Epidermal melanocyte (primary cell): ENCODE measurements at regions not wholly inside any gene's neighbourhood (a gene's known extent, or its start where the extent isn't known, plus 50 kb on each side); places are given as distances from the start of the nearest gene placed in this dataset.
"Not testable (repeated sequence)": the region's sequence is repeated elsewhere in the genome, so short reads cannot be mapped to it uniquely, and the experiment has no call there.

ENCODE experiments used
- DNase-seq: peaks from one replicate; pipeline ENCODE4 v3.0.0; 2011; ENCODE audit warnings: low spot score; ENCODE audit not compliant: insufficient read length

DNA sequence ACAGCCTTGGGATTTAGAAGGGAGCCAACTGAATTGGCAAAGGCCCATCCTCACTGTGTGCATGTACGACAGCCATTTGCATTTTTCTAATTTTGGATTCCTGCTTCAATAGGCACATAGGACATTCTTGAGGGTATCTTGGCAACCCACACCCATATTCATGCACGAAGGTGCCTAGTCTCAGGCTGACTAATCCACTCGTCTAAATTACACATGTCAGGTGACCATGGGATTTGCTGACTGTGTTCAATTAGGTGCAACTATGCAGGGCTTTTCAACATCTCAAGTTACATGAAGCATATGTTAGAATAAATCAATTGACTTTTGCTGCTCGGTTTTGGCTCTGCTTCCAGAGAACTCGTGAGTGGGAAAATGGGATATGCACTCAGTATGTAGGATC, 249.7 kb downstream of the SP3 start:
- no peak for DNase-seq

DNA sequence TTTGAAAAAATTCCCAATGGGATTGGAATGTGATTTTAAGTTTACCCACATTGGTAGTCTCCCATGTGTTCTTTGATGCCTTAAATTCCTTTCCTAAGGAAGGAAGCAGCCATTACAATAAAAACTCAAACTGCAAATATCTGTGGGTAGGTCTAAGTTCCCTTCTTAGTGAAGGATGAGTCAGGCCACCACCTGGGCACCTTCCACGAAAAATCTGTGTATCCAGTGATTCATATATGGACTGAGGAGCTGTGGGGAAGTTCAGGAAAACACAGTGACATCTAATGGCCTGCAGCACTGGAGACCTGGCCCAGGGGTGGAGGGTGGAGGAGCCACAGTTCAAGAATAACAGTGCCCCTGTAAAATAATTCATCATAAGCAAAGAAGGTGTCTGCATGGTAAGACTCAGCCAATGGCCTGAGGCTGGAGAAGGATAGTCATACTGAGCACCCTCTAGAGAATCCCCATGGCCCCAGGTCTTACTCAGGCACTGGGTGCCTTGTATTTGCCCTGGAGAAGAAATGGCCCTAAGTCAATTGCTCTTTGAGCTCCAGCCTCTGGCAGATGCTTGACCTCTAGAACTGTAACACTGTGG, 248.6 kb downstream of the SP3 start:
- DNase-seq = no peak

DNA sequence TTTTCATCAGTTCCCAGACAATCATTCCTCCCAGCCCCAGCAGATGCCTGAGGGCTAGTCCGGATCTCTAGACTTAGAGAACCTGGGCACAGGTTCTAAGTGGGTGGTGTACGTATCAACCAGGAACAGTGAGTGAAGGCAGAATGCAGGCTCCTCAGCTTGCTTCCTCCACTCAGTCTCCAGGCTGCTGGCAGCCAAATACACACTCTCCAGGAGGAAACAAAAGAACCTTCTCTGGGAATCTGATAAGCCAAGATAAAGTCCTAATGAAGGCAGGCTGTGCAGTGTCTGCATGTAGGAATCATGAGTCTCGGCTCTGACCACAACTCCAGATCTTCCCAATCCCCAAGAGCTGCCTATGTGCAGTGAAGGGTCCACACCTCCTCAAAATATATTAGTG, 245.7 kb downstream of the SP3 start:
- no peak for DNase-seq

DNA sequence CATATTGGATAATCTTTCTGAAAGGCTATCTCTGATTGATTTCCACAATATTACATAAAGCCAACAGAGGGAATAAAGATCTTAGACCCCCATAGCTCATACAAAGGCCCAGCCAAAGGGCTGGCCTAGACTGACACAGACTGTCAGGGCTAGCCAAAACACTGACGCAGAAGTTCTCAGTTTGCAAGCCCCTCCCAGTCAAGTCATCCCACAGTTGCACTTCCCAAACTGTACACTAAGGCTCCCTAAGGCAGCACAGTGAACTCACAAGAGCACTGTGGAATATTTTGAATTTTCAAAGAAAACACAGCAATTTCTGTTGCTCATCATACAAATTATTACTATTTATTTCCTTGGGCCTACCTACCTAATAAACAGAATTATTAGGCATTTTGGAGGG, 244.9 kb downstream of the SP3 start:
- DNase-seq = no peak

DNA sequence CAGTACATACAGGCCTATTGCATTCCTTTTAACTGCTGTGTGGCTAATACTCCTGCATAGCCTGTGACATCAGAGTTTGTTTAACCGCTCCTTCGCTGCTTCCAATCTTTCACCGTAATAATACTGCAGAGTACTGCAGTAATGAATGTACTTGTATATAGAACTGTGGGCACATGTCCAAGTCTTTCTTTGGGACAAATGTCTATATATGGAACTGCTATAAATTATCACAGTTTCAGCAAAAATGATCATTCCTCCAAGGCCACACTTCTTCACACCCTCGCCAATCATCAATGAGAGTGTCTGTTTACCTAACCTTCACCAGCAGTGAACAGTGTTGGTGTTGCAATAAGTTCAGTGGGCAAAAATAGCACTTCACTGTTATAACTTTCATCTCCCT, 230.4 kb downstream of the SP3 start:
- no peak for DNase-seq

DNA sequence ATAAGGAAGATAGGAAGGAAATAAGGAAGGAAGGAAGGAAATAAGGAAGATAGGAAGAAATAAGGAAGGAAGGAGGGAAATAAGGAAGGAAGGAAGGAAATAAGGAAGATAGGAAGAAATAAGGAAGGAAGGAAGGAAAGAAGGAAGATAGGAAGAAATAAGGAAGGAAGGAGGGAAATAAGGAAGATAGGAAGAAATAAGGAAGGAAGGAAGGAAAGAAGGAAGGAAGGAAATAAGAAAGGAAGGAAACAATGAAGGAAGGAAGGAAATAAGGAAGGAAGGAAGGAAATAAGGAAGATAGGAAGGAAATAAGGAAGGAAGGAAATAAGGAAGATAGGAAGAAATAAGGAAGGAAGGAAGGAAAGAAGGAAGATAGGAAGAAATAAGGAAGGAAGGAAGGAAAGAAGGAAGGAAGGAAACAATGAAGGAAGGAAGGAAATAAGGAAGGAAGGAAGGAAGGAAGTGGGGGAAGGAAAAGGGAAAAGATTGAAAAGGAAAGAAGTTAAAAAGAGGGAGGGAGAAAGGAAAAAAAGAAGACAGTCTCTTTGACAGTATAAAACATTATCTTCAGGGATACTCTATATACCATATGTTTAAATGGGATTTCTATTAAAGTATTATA, 227.1 kb downstream of the SP3 start:
- DNase-seq = not testable (repeated sequence)

DNA sequence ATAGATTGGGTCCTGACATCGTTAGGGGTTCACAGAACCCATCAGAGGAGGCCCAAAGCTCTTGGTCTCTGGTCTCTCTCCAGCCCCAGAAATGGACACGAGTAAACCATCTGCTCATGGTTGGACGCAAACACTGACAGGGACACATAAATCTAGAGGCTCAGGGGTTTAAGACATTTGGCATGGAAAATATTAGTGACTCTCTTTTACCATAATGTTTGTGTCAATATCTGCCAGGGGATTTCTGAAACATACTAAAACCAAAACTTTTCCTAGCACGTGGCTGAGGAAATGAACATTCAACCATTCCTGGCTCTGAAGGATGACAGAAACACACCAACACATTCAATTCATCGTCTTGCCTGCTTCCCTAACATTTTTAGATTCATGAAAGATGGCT, 226.2 kb downstream of the SP3 start:
- no peak for DNase-seq

DNA sequence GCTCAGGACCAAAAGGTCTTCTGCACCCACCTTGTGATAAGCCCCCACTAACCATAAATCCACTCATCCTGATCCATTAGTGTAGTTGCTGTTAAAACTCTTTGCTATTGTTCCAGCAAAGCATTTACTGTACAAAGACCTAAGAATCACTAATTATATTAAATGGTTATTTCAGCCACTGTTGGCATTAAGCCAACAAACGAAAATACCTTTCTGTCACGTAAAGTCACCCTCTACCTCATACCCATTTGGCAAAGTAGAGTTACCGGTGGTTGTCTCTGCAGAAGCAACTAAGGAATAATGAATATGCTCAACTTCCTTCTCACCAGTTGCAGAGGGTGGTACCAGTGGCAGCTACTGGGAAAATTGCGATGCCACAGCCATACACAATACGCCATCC, 224.5 kb downstream of the SP3 start:
- DNase-seq = no peak

DNA sequence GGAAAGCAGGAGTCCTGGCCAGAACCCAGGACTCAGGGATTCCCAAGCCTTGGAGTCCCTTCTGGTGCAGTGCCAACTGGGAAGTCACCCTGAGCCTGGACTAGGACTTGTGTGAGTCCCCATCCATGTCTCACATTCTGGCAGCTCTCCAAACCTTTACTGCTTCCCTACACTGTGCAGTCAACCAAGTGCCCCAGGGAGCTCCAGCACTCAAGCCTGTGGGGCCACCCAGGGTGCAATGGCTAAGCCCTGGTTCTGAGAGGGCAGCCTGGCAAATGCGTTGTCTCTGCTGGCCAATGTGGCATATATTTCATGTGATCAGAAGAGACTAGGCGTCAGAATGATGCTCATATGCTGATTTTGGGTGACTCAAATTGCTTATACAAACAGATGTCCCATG, 223.4 kb downstream of the SP3 start:
- no peak for DNase-seq

DNA sequence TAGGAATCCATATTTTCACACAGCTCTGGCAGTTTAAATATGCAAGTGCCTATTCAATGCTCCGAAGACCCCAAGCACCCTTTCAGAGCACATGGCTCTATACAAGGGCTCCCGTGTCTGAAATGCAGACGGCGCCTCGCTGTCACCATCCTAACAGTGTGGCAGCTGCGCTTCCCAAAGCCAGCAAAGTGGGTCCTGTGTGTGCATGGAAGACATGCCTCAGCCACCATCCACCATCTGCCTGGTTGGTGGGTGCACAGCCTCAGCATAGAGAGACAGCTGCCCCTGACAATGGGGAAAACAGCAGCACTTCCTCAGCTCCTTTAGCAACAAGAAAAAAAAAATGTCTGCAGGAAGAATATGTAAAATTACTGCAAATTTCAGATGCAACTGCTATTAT, 218.1 kb downstream of the SP3 start:
- no peak for DNase-seq

DNA sequence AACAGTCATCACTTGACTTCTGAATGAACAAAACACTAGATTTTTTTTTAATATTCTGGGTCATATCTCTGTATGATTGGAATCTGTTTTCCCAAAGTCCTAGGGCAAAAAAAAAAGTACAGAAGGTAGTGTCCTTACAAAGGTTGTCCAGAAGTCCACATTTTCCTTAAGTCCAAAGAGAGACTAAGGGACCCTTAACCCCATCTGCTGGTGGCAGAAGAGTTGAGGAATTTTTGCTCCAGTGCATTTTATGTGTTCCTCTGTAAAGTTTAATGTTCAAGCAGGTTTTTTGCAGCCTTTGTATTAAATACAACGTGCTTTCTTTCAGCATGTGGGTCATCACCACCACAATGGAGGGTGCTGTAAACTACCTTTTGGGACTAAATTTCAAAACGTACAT, 215.9 kb downstream of the SP3 start:
- no peak for DNase-seq

DNA sequence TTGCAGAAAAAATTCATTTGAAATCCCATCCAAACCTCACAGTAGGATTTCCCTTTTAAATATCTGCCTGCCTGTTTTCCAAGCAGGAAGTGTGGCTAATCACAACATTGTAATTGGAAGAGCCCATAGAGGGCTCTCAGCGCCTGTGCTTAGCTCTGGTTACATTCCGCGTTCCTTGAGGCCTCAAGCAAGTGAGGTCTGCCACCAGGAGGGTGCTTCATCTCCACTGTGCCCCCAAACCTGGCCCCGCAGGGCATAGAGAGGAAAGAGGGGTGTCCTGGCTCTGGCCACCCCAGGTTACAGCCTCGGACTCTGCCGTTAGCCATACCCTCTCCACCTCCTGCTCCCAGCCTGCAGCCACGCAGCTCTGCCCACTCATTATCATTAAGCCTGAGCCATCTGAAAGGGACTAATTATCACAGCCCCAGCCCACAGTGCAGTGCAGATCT, 214.8 kb downstream of the SP3 start:
- no peak for DNase-seq

DNA sequence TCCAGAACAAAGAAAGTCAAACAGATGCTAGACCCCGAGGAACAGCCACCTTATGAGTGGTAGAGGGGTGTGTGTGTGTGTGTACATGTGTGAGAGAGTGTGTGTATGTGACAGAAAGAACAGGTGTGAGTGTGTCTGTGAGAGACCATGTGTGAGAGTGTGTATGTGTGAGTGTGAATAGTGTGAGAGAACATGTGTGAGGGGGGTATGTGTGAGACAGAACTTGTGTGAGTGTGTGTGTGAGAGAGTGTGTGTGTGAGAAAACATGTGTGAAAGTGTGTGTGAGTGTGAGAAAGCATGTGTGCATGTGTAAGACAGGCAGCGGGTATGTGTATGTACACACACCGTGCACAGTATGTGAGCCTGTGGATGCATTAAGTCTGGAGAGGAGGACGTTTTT, 214.3 kb downstream of the SP3 start:
- no peak for DNase-seq

DNA sequence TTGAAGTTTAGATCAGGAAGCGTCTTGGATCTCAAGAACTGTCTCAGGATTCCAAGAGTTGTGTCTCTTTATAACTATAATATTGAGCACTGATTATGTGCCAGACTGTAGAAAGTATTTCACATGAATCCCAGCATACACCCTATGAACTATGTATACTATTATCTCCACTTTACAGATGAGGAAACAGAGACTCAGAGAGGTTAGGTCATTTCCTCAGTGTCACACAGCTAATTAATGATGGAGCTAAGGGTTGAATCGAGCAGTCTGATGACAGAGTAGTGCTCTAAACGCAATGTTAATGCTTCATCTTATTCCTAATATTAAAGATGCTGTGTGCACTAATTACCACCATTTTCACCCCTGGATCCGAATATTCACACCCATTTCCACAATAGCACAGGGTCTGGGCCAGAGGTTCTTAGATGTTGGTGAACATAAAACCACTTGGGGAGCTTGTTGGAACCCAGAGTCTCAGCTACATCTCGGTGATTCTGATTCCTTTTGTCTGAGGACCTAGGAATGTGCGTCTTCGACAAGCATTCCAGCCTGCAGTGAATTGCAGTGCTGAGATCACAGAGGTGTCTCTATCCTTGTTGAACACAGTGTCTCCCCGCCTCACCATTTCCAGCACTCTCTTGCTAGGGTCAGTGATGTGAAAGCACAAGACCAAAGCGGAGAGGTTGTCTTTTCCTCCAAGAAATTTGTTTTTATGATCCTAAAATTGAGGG, 213.8 kb downstream of the SP3 start:
- DNase-seq = no peak

DNA sequence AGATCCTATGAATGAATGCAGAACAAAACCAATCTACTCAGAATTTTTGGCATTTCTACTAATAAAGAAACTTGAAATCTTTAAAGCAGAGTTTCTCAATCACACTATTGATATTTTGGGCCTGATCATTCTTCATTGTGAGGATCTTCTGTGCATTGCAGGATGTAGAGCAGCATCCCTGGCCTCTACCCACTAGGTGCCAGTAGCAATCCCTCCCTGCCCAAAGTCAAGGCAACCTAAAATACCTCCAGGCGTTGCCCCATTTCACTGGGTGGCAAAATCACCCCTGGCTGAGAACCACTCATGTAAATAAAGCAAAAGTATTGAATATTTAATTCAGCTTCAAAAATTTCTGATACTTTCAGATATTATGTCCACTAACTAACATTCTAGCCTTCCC, 213.0 kb downstream of the SP3 start:
- DNase-seq = no peak

DNA sequence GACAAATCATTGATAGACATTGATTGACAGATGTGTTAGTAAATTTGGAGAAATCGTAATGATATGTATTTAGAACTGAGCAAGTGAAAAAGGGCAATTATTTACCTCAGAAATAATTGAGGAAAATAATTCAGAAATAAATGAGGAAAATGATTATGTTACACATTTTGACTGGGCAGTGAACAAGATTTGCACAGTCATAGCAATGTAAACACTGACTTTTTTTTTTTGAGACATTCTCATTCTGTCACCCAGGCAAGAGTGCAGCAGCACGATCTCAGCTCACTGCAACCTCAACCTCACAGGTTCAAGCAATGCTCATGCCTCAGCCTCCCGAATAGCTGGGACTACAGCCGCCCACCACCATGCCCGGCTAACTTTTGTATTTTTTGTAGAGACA, 211.7 kb downstream of the SP3 start:
- no peak for DNase-seq

DNA sequence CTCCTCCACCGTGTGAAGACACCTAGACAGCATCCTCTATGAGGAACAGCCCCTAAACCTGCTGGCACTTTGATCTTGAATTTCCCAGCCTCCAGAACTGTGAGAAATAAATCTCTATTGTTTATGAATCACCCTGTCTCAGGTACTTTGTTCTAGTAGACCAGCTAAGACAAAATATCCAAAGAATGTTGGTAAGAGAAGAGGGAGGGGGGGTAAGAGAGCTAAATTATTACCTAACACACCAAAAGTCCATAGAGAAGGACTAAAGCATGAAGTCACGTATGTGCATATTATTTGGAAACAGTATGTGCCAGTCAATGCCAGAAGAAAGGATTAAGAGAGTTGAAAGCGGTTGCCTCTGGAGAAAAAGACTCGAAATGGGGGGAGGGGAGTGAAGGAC, 211.0 kb downstream of the SP3 start:
- no peak for DNase-seq

DNA sequence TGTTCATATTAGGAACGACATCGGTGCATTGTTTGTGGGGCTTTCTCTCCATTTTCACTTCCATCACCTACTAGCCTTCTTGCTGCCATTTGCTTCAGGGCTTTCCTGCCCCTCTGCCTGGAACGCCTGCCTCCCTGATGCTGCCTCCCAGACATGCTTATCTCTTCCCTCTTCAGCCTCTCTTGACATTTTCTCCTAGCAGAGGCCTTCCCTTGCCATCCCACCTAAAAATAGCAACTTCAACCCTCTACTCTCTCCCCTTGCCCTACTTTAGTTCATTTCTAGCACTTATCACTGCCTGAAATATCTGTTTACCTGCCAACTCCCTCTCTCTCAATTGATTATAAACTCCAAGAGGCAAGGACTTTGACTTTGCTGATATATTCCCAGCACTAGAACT, 210.3 kb downstream of the SP3 start:
- no peak for DNase-seq

DNA sequence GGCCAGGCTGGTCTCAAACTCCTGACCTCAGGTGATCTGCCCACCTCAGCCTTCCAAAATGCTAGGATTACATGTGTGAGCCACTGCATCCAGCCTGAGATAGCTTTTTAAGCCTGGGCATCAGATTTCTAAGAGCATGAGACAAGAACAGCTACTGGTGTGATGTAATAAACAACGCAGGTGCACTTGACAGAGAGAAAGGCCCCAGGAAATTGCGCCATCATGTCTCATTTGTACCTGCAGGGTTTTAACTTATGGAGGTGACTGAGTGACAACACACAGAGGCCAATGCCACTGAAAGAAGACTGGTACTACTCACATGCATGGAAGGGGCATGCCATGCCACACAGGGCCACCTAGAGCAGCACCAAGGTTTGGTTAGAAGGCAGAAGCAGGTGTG, 209.4 kb downstream of the SP3 start:
- DNase-seq = no peak

DNA sequence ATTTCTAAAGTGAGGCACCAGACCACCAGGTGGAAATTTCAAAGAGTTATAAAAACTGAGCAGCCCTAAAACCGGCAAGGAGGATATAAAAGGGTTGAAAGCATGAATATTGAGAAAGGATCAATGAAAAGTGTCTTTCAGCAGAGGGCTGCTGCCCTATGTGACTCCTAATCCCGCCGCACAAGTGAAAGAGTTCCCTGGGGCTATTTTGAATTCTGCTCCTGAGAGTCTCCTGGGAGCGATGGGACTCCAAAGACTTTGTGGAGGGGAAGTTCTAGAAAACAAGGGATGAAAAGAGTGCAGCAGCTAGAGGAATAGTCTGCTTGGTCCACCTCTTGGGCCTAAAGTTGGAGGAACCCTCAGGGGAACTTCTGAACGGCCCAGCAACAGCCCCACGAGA, 205.2 kb downstream of the SP3 start:
- DNase-seq = no peak

DNA sequence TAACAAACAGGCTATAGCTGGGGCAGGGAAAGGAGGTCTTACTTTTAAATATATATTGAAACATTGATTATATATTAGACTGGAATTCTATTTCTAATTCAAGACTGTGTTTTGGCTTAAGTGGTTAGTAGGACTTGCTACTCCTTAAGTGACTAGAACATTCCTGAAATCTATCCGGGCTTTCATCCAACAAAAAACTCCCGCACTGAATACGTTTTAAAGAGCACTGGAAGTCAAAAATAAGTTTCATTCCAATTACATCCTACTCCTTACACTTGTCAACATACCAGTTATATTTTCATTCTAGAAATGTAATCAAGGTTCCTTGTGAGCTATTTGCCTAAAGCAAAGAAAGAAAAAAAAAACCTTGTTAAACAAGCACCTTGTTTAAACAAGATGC, 204.6 kb downstream of the SP3 start:
- DNase-seq = no peak

DNA sequence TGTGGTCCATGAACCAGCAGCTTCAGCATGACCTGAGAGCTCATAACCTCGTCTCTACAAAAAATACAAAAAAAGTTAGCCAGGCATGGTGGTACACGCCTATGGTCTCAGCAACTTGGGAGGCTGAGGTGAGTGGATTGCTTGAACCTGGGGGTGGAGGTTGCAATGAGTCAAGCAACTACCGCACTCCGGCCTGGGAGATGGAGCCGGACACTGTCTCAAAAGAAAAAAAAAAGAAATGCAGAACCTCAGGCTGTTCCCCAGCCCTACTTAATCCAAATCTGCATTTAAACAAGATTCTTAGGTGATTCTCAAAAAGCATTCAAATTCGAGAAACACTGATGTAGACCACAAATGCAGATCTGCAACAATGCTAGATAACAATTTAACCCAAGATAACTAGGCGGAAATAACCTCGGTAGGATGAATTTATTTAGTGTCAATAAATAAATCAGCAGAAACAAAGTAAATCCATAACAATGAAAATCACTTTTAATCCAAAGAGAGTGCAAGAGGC, 203.5 kb downstream of the SP3 start:
- no peak for DNase-seq

DNA sequence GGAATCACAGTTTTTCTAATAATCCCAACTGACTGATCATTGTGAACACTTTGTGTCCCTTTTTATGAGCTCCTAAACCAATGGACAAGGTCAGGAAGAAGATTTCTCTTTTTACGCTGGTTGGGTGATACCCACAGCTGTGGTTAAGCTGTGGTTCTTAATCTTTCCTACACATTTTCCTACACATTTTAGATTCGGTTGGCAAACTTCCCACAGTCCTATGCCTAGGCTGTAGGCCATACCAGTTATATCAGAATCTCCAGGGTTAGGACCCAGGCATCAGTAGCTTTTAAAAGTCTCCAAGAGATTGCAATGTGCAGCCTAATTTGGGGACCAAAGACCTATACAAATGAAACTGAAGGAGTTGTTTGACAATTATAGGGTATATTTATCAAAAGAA, 203.0 kb downstream of the SP3 start:
- DNase-seq = no peak
